ENCODE measurements at regions not wholly inside any gene's neighbourhood (a gene's known extent, or its start where the extent isn't known, plus 50 kb on each side); places are given as distances from the start of the nearest gene placed in this dataset.

DNA sequence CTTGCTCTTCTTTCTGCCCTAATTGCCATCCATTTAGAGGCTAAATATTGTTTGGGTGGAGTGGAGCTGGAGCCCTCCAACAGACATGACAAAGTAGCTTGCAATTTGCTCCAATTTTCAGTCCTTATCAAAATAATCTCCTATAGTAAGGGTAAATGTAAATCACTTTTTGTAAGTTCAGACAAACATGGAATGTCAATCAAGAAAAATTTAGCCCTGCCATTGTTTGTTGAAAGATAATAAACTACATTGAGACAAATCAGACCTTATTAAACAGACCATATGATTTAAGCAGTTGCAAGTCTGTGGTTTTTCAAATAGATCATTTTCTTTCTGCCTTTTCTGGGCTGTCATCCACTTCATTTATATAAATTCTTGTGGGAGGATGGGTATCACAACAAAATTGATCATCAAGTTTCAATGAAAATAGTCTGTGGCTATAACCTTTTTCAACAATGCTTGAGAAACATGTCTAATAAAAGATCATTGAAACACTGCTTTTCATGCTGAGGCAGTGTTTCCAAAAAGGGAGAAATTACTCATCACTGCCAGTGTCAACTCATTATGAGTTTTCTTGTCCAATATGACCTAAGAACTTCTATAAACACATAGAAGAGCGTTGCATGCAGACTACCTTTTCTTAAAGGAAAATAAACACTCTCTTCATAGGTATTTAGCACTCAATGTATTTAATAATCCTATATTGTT, 1152.0 kb upstream of the B3GALT2 start:
- no peak for DNase-seq (ENCODE audit: low spot score)

DNA sequence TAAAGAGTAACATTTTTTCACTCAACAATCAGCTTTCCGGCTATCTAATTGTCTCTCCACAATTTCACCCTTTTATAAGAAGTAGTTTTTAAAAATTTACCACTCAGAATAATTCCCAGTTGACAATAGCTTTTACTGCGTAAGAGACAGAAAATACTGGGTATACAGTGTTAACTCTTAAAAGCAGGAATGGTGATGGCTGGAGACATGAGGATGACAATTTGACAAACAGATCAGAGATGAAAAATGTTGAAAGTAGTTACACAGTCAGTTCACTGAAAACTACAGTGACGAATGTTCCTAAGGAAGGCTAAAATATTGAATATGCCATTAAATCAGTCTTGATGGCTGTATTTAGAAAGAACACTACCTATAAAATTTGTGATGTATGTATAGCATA, 1146.8 kb upstream of the B3GALT2 start:
- DNase-seq (ENCODE audit: low spot score), result no peak

DNA sequence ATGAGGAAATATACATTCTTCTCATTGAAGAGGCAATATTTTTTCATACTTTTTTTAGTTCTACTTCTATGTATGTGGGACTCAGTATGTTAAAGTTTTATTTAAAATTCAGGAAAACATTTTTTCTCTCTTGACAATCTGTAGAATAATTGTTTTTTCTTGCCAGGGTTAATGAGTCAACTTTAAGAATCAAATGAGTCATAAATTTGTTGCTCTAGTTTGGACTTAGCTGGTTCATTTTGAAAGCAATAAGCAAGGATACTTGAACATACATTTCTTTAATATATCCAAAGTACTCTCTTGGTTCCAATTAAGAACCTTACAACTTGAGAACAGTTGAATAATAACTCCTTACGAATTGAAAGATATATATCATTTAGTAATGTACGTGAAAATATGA, 1145.3 kb upstream of the B3GALT2 start:
- no peak for DNase-seq (ENCODE audit: low spot score)

DNA sequence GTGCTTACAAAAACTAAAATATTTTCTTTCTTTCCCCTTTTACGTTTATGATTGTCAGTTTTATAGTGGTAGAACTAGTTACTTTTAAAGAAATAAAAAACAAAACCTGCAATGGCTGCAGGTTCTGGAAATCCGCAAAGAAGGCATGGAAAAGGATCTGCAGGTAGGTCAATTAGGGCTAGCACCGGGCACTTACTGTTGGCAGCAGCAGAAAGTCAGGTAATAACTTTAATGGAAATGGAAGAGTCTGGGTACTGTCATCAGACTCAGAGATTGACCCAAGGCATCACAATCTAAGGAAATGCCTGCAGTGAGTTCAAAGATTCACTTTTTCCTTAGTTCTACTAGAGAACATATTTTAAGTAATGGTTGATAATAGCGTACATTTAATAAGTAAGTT, 1136.3 kb upstream of the B3GALT2 start:
- DNase-seq (ENCODE audit: low spot score), result no peak

DNA sequence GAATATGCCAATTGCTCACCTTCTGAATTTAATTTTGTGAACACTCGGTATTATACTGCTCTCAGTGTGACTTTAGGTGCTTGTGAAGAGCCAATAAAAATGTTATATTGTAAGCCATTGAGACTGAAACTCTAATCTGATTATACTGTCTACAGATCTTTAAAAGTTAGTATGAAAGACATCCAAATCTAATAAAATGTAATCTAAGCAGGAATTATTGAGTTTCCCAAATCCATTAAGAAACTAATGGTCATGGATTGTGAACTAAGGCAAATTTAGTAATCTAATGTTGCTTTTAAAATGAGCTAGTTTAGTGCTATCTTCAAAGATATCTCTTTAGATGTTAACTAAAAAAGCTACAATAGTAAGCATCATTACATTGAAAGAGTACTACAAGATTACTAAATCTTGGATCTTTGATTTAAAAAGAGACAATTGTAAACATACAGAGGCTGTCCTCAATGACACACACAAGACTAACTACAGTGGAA, 1132.4 kb upstream of the B3GALT2 start:
- no peak for DNase-seq (ENCODE audit: low spot score)

DNA sequence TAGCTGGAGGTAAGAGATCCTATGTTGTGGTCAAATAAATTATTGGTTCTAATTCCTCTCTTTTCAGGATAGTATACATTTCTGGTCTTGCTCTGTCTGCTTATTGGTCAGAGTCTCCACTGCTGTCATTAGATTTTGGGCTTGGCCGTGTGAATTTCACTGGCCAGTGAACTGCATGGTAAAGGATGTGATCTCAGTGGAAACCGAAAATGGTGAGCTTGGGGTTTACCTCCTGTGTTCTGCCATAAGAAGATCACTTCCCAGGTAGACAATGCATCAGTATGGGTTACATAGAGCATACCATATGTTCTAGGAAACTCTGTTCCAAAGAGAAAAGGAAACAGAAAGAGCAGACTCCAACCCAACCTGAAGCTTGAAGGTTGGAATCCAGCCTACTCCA, 1123.3 kb upstream of the B3GALT2 start:
- DNase-seq (ENCODE audit: low spot score), result no peak

DNA sequence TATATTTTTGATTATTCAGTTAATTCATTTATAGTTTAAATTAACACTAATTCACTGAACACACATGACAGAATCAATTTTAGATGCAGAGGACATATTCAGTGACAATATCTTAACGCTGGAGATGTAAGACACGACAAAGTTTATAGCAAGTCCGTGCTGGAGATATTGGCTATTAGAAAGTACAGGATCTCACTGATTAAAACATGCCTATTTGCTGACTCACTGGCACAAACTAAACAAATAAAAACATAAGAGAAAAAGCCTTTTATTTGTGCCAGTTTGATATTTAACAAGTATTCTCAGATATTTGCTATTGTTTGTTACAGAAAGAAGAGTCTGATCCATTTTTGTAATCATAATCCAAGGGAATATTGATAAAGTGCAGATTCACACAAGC, 1122.9 kb upstream of the B3GALT2 start:
- no peak for DNase-seq (ENCODE audit: low spot score)

DNA sequence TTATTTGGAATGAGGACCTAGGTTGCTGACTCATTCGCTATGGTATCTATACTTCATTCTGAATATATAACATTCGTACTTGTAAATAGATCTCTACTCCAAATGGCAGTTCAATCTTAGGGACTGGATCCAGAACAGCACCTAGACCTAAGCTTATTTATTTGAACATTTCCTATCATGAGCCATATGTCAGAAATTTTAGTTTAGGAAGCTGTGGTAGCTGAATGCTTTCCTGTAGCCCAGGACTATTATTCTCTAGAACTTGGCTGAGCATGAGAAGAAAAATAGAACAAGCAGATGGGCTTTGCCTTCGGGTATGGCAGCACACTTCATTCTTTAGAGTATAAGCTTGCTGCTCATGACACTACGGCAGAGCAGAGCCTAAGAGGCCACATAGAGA, 1114.4 kb upstream of the B3GALT2 start:
- peak; percentile 18 for DNase-seq (ENCODE audit: low spot score)

DNA sequence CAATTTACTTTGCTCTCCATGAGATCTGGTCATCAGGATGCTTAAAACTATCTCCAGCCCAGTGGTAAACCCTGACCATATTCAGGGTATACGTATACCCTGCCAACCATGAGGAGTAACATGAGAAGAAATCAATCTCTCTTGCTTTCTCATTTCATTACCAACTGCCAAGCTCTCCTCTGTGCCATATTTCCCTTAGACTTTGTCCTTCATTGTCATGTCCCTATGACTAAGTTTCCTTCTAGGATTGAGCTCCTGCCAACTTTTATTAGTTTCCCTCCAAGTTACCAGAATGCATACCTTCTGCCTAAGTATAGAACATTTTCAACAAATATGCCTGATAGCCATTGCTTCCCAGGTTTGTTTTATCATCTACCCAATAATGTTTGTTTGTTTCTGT, 1113.9 kb upstream of the B3GALT2 start:
- no peak for DNase-seq (ENCODE audit: low spot score)

DNA sequence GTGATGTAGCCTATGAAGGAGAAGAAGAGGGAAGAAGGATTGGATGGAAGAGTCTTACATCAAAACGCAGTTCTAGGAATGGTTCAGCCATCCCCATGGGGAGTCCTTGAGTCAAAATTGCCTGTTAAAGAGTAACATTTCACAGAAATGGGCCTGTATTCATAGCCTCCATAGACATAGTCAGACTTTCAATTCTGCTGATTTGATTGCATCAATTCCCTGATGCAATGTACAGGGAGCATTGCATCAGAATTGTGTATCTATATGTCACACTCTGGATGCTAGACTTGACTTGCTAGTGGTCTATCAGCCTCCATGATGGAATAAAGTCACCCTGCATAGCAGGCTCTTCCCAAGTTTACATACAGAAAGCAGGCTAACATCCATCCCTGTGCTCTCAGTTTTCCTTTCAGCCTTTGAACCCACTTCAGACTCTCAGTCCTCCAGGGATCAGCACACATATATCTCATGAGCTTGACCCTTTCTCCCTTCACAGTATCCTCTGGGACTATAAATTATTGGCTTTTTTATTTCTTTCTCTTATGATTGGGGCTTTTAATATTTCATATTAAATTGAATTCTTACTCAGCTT, 1111.7 kb upstream of the B3GALT2 start:
- DNase-seq (ENCODE audit: low spot score), result no peak

DNA sequence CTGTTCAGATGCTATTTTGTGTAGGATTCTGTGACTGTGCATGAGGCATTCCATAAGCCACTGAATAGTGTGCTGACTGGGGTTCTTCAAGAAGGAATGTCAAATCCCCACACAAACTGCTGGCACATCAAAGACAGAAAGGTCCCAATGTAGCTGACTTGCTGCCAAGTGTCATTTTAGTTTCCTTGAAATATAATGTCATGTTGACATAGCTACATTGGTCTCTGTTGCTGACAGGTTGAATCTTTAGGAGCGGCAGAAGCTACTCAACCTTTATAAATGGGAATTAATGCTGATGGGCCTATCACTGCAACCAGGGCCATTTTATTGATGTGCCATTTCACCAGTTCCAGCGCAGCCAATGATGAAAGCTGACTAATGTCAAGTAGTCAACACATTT, 1110.7 kb upstream of the B3GALT2 start:
- no peak for DNase-seq (ENCODE audit: low spot score)

DNA sequence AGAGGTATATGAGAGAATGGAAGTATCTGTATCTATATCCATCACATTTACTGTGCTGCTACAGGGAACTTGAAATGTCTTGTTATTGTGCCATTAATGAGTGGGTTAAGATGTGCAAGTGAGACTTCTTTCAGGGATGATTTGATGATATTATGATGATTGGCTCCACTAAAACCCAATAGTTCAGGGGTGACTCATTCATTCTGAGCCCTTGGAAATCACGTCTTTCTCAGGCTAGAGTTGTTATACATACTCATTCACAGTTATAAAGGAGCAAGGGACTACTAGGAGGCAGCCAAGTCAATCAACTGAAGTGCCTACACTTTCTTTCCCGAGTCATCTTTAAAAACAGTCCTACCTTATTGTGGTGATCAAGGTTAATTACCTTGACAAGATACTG, 1109.8 kb upstream of the B3GALT2 start:
- DNase-seq (ENCODE audit: low spot score), result no peak

DNA sequence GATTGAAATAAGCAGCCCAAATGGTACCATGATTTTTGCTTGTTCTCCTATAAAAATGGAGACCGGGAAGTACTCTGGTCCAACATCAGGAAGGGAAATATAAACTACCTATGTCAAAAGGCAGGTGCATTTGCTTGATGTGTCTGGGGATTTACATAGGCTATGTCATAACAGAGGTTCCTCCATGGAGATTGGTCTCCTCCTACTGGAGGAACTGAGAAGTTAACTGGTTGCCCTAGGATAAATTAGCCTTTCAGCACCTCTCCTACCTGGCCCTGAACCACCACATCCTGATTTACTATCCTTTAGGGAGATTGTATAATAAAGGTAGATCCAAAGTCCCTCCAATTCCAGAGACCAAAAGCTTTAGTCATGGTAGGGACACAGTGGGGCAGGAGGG, 1109.3 kb upstream of the B3GALT2 start:
- DNase-seq (ENCODE audit: low spot score), result no peak

DNA sequence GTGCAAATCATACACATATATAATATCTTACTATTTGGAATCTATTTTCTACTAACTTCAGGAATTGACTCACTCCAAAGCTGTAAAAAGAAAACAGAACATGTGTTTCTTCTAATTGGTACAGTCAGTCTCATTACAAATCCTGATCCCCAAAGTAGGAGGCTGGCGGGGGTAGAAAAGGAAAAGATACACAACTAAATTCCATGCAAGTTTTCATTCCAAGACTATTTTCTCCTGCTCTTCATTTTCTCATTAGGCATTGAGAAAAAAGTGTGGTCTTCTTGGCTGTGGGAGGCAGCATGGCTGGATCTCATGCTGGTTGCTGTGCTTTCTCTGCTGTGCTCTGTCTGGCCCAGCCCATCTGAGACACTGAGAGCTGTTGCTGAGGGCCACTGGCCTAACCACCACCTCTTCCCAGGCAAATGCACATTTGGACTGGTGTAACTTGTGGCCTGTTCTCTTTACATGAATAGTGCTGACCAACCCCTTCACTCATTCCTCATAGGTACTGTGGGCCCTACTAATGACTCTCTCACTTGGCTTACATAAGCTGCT, 1107.5 kb upstream of the B3GALT2 start:
- no peak for DNase-seq (ENCODE audit: low spot score)

DNA sequence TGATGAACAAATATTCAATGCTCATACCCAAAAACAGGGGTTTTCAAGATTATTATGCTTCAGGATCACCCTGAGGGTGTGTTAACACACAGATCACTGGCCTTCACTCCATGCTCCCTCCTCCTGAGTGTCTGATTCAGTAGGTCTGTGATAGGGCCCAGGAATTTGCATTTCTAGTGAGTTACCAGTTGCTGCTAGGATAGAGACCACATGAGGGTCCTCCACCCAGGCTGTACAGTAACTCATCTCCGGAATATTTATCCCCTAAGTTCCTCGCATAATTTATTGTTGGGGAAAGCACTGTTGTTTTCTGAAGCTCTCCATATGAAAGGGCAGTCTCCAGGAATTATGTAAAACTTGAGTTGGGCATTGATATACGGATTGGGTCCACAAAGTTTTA, 1106.6 kb upstream of the B3GALT2 start:
- DNase-seq (ENCODE audit: low spot score), result no peak

DNA sequence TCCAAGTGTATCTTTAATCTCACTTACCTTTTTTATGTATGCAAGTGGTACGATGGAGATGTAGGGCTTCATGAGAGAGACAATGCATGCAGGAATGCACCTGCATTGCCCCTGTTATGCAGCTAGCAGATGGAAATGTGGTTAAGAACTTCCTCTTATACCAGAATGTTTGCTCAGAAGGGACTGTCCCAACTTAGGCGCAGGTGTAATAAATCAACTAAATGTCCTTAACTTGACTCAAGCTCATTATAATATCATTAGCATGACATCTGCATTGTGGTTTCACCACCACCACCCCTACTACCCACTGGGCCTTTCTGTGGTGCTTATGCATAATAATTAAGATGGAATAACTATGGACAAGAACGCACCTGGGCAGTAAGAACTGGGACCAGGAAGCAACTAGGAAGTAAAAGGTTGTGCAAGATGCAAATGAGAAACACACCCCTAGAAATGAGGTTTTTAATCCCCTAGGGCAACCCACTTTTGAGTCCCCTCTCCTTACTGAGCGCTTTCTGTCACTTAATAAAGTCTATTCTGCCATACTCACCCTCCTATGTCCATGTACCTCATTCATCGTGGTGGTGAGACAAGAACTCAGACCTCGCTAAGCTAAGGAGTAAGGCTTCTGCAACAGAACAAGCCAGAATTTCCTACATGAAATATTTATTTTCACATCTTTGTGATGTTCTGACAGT, 1103.3 kb upstream of the B3GALT2 start:
- no peak for DNase-seq (ENCODE audit: low spot score)

DNA sequence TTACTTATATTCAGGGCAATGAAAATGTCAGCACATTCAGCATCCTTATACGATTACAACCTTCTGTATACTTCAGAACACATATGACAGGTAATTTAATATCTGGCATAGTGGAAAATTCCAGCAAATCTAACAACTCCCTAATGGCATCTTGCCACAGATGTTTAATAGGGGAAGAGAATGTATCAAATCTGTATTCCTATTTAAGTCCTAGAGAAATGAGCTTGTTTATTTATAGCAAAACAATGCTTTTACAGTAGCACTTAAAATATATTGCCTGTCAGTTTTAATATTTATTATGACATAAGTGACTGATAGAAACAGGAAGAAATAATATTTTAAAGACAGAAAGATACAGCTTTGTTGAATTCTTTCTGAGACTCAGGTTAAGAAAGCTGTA, 1101.8 kb upstream of the B3GALT2 start:
- no peak for DNase-seq (ENCODE audit: low spot score)

DNA sequence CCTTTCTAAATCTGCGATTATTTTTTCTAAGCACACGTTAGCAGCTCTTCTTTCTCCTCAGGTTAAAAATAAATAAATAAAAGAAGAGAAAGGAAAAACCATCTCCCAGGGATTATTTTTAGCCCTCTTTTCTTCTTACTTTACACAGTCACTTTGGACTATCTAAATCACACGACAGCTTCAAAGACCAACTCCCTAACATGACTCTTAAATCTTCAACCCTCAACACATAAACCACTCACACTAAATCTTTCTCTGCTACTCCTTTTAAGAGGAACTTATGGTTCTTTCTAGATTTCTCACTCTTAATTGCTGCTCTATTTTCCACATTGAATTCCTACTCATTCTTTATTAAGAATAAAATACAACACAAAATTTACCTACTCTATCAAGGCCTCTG, 1095.0 kb upstream of the B3GALT2 start:
- DNase-seq (ENCODE audit: low spot score), result no peak

DNA sequence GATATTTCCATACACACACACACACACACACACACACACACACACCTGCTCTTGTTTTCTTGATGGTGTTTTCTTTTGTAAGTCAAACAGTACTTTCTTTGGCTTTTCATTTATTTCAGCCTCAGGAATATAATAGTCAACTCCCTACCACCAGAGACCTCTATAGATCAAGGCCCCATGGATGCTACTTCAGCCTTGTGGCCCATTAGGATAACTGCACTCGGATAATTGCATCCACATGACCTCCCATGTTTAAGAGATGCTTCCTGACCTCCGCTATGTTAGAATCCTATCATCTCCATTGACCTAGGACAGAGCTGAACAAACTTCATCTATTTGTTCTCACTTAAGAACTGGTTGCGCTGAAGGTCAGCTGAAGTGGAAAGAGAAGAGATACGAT, 1094.0 kb upstream of the B3GALT2 start:
- no peak for DNase-seq (ENCODE audit: low spot score)

DNA sequence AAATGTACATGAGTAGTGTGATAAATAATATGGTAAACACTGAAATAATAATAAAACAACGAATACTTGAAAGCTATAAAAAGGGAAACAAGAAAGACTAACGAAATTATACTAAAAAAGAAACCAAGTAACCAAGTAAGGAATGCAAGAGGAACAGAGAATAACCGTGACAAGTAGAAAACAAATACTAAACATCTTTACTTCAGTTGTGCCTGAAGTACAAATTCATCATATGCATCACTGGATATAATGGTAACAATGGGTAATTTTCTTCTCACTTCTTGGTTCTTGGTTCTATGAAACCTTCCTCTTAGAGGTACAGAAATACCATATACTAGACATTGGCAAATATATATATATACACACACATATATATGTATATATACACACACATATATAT, 1093.6 kb upstream of the B3GALT2 start:
- DNase-seq (ENCODE audit: low spot score), result no peak

DNA sequence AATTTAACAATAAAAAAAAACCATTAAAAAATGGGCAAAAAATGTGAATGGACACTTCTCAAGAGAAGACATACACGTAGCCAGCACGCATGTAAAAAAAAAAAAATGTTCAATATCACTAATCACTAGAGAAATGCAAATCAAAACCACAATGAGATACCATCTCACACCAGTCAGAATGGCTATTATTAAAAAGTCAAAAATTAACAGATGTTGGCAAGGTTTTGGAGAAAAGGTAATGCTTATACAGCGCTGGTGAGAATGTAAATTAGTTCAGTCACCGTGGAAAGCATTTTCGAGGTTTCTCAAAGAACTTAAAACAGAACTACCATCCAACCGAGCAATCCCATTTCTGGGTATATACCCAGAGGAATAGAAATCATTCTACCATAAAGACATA, 1091.5 kb upstream of the B3GALT2 start:
- no peak for DNase-seq (ENCODE audit: low spot score)

DNA sequence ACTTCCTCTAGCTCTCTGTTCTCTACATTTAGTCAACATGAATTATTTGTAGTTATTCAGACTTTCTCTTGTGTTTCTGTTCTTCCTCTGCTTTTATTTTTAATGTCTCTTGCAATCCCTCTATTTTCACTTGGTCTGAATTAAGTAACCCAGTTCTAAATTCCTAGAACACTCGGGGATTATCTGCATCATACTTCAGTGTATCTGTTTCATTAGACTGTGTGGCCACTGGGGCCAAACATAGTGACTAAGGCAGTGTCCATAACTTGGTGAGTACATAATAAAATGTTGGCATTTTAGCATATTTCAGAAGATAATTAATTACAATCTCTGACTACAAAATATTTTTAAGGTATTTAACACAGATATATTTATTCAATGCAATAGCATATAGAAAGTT, 1087.2 kb upstream of the B3GALT2 start:
- no peak for DNase-seq (ENCODE audit: low spot score)

DNA sequence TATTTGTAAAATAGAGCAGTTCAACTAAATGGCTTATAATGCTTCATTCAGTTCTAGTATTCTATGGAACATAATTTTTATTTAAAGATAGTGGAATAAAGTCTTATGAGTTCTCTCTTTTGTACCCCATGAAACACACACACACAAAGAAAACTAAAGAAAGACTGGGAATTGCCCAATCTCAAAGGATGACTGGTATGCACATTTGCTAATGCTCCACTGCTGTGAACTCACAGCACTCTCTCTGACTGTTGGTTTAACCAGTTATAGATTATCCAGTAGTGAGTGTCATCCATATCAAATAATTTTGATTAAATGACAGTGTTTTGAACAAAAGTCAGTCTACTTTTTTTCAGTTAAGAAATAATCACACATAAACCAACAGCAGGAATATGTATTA, 1082.4 kb upstream of the B3GALT2 start:
- no peak for DNase-seq (ENCODE audit: low spot score)
